NCI-H2196 treated with DMSO at 0.1 percent for 48 hours (cell line): ENCODE measurements at regions not wholly inside any gene's neighbourhood (a gene's known extent, or its start where the extent isn't known, plus 50 kb on each side); places are given as distances from the start of the nearest gene placed in this dataset.
"Not testable (repeated sequence)": the region's sequence is repeated elsewhere in the genome, so short reads cannot be mapped to it uniquely, and the experiment has no call there.

Experiments
- DNase-seq: peaks from one replicate; lab custom pipeline; 2025; ENCODE audit not compliant: unreplicated experiment; lab: John Stamatoyannopoulos, UW

GRCh38 chr9:38259056-38259455, 133.4 kb upstream of the ALDH1B1 start:
- DNase-seq, result no peak

DNA sequence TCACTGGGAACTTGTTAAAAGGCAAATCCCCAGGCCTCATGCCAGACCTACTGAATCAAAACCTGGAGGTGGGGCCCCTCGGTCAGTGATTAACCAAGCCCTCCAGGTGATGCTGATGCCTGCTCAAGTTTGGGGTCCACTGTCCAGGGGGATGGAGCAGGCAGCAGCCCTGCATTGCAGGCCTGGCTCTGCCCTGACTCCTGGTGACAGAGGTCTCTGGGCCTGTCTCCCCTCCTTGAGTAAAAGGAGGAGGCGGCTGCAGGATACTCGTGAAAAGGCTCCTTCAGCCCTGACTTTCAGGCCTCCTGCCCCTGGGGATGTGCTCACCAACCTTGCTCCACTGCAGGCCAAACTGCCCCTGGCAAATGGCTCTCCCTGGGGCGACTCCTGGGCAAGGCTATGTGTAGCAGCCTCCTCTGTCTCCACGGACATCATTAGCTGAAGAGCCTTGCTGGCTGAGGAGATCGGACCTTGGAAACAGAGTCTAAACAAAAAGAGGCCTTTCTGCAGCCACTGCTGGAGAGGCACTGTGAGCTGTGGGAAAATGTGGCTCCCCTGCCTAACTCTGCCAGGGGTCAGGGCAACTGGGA, 134.8 kb upstream of the ALDH1B1 start:
- DNase-seq, result no peak

DNA sequence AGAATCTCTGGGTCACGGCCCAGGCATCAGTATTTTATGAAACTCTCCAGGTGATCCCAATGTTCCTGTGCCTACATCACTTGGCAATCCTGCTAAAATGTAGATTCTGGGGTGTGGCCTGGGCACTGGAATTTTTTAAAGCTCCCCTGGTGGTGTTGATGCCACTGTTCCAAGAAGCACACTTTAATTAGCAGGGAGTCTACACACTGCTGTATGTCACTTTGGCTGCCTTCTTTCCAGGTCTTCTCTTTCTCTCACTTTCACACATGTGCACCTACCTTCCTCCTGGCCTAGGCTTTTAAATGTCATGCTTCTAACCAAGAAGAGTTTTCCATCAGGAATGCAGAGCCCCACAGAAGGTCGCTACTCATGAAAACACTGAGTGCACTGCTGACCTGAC, 136.0 kb upstream of the ALDH1B1 start:
- no peak for DNase-seq

DNA sequence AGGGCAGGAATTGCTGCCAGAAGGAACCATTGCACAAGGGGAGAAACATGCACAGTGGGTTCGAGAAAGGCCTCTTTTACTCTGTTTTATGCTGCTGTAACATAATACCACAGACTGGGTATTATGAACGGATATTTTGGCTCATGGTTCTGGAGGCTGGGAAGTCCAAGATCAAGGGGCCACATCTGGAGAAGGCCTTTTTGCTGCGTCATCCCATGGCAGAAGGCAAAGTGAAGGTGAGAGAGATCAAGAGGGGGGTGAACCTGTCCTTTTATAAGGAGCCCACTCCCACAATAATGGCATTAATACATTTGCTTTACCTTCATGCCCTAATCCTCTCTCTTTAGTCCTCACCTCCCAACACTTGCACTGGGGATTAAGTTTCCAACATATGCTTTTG, 136.9 kb upstream of the ALDH1B1 start:
- DNase-seq, result no peak

GRCh38 chr9:38254756-38255155, 137.7 kb upstream of the ALDH1B1 start:
- no peak for DNase-seq

DNA sequence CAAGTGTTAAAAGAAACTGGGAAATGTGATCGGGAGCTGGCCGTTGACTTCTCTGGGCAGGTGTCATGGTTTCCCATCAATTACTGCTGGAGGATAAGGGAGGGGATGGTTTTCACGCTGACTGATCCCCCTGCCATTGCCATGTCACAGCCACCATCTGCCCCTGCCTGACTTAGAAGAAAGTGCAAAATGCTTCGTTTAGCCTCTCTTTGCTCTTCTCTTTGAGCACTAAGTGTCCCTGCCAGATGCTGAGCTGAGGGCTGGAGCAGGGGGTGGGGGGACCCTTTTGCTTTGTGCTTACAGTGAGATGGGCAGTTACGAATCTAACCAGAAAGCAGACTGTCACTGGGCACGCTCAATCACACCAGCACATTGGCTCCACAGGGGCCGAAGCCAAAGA, 138.4 kb upstream of the ALDH1B1 start:
- no peak for DNase-seq

DNA sequence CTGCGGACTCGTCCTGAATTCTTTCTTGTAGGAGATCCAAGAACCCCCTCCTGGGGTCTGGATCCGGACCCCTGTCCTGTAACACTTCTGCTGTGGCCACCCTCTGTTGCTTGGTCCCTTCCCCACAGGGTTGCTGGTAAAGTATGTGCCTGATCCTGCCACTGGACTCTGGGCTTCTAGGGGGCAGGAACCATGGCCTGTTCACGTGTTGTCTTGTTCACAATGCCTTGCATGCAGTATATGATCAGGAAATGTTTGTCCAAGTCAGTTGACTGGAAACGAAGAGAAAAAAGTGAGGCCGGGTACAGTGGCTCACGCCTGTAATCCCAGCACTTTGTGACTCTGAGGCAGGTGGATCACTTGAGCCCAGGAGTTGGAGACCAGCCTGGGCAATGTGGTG, 139.3 kb upstream of the ALDH1B1 start:
- DNase-seq, result no peak

DNA sequence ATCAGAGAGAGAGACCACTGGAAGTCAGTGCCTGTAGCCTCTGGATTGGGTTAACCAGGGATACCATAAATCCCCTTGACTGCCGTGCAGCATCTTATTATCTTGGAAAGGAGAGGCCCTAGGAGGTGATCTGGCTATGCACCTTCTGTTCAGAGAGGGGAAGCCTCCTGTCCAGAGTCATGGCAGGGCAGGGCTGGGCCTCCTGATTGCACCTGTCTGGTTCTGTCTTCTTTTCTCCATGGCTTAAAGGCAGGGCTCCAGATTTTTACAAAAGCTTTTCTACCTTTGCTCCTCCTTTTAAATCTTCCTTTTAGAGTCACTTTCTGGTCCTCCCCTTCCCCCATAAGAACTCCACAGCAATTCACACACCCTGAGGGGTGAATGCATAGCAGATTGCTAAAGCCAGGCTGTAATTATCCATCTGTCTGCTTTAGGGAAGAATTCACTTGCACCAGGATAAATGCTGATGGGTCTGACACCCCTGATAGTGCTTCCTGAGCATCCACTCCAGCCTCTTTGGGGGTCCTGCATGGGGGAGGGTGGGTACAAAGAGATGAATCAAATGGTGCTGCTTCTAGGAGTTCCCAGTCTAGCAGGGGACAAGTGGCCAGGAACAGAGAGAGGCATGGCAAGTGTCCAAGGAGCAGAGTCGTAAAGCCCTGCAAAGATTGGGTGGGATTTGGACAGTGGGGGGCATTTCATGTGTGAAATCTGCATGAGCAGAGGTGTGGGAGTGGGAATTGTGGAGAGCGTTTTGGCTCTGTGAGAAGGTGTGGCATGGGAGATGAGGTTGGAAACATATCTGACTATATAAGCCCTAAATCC, 141.3 kb upstream of the ALDH1B1 start:
- no peak for DNase-seq

- DNase-seq, result no peak
Measured at GRCh38 chr9:38250279-38251035, 142.0 kb upstream of the ALDH1B1 start.

DNA sequence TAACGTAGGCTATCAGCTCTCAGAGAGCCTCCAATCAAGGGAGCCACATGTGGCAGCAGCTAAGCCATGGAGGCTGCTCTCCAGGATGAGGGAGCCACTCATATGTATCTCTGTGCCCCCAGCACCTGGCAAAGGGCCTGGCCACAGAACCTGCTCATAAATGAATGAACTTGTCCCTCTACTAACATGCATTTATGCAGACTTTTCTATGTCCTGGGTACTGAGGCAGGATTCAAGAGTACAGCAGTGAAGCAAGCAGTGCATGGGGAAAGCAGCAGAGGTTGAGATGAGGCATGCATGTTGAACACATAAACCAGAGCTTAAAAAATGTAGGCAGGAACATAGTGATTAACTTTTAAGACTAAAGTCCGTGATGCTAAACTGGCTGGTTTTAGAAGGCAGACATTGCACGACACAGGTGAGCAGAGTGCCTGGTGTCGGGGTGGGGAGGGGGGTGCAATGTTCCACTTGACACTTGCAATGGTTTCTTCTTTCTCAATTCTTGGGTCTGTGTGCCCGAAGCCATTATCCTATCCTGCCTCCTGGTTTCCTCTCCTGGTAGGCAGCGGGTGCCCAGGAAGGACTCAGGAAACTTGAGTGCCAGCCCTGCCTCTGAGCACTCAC, 142.8 kb upstream of the ALDH1B1 start:
- no peak for DNase-seq

DNA sequence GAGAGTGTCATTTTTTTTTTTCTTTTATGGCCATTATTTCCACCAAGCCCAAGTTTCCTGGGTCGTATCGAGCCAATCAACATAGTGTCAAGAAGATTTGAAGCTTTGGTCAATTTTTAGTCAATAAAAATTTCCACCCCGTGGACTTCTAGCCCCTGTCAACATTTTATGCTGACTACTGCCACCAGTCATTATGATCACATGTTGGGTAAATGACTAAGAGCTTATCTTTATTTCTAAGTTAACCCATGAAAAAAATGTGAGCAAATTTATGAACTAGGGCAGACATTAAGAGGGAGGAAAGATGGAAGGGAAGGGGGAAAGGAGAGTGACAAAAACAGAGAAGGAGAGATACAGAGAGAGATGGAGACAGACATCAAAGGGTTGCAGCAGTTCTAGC, 143.5 kb upstream of the ALDH1B1 start:
- no peak for DNase-seq

GRCh38 chr9:38246833-38247232, 145.7 kb upstream of the ALDH1B1 start:
- no peak for DNase-seq

GRCh38 chr9:38244971-38245370, 147.5 kb upstream of the ALDH1B1 start:
- no peak for DNase-seq

DNA sequence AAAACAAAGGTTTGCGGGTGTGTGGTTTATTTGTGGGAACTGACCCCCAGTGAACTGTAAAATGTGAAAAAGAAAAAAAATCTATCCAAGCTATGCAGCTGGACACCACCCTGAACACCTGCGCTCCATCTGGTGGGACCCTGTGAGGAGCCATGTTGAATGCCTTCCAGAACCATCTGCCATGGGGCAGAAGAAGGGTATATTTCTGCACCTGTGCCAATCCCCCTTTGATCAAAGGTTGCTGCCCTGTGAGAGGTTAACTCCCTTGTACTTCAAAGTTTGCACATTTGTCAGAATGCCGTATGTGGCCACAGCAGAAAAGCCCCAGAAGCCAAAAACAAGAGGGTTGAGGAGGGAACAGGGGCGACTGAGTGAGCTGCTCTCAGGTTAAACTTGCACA, 148.5 kb upstream of the ALDH1B1 start:
- DNase-seq, result no peak

DNA sequence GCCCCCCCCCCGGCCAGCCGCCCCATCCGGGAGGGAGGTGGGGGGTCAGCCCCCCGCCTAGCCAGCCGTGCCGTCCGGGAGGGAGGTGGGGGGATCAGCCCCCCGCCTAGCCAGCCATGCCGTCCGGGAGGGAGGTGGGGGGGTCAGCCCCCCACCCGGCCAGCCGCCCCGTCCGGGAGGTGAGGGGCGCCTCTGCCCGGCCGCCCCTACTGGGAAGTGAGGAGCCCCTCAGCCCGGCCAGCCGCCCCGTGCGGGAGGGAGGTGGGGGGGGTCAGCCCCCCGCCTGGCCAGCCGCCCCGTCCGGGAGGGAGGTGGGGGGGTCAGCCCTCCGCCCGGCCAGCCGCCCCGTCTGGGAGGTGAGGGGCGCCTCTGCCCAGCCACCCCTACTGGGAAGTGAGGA, 150.4 kb upstream of the ALDH1B1 start:
- DNase-seq, result not testable (repeated sequence)

GRCh38 chr9:38240051-38240450, 152.5 kb upstream of the ALDH1B1 start:
- no peak for DNase-seq

DNA sequence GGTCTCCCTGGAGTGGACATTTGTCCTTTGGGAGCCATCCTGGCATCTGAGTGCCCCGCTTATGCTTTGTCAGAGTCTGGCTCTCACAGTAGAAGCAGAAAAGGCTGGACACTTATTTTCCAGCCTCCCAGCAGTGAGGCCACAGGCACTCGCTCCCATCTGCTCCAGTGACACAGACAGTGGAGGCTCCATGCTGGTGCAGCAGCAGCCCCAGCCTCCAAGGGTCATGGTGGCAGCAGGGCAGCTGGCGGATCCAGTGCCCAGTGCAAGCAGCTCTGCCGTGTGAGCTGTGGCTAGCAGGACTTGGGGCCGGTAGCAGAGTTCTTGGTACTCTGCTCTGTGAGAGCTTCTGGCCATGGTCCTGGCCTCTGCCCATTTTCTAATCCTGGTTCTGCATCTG, 157.3 kb upstream of the ALDH1B1 start:
- DNase-seq, result no peak

GRCh38 chr9:38234479-38235170, 157.9 kb upstream of the ALDH1B1 start:
- no peak for DNase-seq

DNA sequence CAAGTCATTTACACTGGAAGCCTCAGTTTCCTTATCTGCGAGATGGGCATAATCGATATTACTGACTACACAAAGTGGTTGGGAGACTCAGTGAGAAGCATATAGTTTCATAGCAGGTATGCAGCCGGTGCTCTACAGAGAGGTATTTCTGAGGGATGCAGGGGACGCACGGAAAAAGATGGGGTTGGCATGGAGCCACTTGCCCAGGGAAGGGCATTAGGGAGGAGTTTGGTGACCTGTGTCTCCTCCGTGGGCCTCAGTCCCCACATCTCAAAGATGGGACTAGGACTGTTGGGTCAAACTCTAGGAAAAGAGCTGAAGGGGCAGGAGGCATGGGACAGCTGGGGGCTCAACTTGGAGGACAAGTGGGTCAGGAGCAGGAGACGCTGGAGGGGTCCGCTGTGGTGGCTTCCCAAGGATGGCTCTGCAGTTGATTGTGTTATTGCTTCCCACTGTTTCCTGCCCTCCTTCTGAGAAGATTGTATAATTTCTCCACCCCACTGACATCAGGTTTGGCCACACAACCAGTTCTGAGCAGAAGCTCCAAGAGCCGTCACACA, 158.6 kb upstream of the ALDH1B1 start:
- no peak for DNase-seq

DNA sequence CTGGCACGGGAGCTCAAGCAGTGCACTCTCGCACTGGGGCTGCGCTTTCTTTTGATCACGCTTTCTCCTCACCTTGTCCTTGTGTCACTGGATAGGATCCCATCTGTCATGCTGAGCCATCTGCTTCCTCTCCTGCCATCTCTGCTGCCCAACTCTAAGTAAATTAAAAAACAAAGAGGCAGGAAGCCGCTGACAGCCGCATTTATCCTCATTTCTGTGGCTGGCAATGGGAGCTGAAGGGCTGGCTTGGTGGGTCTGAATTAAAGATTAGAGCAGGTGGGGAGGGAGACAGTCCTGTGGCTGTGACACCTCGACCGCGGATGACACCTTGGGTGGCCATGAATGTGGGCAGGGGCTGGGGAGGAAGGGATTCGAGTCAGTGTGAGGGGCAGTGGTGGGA, 159.2 kb upstream of the ALDH1B1 start:
- no peak for DNase-seq

DNA sequence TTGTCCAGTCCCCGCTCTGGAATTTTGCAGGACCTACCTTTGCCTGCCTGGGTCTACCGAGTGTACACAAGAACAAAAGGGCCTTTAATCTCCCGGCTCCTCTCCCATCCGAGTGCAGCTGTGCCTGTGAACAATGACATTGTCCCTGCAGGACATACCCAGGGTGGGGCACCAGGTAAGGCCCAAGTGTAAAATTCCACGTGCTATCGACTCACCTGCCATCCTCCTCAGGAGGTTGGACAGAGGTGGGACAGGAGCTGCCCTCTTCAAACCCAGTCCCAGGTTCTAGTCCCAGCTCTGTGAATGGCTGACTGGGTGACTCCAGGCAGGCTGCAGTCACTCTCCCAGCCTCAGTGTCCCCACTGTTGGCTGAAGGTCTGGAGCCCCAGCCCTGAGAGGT, 159.6 kb upstream of the ALDH1B1 start:
- DNase-seq, result no peak
